ENCODE measurements at regions not wholly inside any gene's neighbourhood (a gene's known extent, or its start where the extent isn't known, plus 50 kb on each side); places are given as distances from the start of the nearest gene placed in this dataset.

DNA sequence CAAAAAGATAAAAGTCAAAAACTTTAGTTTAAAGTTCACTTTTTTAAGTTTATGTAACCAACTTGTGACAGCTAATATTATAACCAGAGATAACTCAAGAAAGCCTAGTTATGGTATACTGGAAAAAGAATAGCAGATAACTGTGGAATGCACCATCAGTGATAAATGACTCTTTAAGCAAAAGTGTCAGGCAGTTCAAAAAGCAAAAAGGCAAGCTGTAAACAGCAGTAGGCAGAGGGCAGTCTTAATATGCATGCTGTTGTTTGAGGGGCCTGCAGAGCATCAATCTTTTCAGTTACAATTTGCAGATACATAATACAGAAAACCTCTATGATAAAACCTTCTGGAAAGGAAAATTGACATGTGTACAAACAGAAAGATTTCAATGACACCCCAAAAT, 81.8 kb upstream of the JADE1 start:
- Histone ChIP-seq H3K4me1 (ENCODE audit: control insufficient read depth, extremely low read depth, insufficient read depth, low read length) (no peaks in the 10 kb centered on the region), H3K9me3 (ENCODE audit: control insufficient read depth, low read depth, low read length) (no peaks in the 10 kb centered on the region)

DNA sequence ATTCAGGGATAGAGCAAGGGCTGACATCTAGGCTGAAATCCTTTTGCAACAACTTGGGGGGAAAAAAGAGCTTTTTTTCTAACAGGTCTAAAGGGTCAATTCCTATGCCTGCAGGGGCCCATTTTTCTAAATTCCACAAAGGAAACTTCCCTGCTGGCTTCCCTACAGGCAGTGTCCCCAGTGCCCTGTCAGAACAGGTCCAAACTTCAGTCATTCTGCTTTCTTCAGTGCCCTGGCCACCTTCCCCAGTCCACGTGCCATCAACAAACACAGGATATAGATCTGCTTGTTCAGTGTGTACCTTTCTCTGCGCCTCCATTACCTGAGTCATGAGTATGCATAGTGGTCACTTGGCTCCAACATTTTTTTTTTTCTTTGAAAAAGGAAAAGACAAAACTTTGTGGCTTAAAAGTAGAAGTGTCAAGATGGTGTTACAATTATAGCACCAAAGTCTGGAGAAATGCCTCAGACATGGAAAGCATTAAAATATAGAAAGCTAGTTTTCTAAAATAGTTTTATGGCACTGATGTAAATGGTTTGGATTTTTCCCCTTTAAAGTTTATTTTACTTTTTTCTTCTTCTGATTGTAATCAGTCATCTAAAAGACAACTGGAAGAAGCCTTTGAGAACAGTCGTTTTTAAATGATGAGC, 84.0 kb upstream of the JADE1 start:
- H3K27ac ChIP-seq (ENCODE audit: control insufficient read depth, insufficient read depth, low read length), result no peak overlapping the region
- H4K20me1 ChIP-seq (ENCODE audit: control insufficient read depth, extremely low read depth, insufficient read depth, low read length), result no peaks in the 10 kb centered on the region
- dilution Hi-C loops (cut with MboI; ENCODE audit: extremely low pct_ligation_motif_present, low sequenced_read_pairs), result no loop called here
- H3K4me3 ChIP-seq (ENCODE audit: control insufficient read depth in 2 of 3, extremely low read depth in 1 of 3, insufficient read depth in 2 of 3, low read depth in 1 of 3, low read length in 3 of 3), result no peak overlapping the region
- H3K4me1 ChIP-seq (ENCODE audit: control insufficient read depth, extremely low read depth, insufficient read depth, low read length), result no peaks in the 10 kb centered on the region
- no peaks in the 10 kb centered on the region for H3K27me3 ChIP-seq (ENCODE audit: control insufficient read depth, extremely low read depth, insufficient read depth, low read length)
- no peak for FAIRE-seq
- no peak overlapping the region for H3K9ac ChIP-seq (ENCODE audit: control insufficient read depth, extremely low read depth, insufficient read depth, low read length)
- H3K79me2 ChIP-seq (ENCODE audit: control insufficient read depth, insufficient read depth, low read length), result no peaks in the 10 kb centered on the region
- TF ChIP-seq, protein P1, sequence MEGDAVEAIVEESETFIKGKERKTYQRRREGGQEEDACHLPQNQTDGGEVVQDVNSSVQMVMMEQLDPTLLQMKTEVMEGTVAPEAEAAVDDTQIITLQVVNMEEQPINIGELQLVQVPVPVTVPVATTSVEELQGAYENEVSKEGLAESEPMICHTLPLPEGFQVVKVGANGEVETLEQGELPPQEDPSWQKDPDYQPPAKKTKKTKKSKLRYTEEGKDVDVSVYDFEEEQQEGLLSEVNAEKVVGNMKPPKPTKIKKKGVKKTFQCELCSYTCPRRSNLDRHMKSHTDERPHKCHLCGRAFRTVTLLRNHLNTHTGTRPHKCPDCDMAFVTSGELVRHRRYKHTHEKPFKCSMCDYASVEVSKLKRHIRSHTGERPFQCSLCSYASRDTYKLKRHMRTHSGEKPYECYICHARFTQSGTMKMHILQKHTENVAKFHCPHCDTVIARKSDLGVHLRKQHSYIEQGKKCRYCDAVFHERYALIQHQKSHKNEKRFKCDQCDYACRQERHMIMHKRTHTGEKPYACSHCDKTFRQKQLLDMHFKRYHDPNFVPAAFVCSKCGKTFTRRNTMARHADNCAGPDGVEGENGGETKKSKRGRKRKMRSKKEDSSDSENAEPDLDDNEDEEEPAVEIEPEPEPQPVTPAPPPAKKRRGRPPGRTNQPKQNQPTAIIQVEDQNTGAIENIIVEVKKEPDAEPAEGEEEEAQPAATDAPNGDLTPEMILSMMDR (optimal IDR thresholded peaks at IDR 0.05 in 1 of 3, IDR thresholded peaks at IDR 0.05 in 1 of 3, conservative IDR thresholded peaks at IDR 0.05 in 1 of 3; ENCODE audit: extremely low read depth in 1 of 3, insufficient read depth in 2 of 3, low read length in 3 of 3), result no peak
- TF ChIP-seq EZH2 (IDR thresholded peaks at IDR 0.05; ENCODE audit: low read length), result no peak
- no peaks in the 10 kb centered on the region for H3K36me3 ChIP-seq (ENCODE audit: control insufficient read depth in 2 of 2, extremely low read depth in 1 of 2, insufficient read depth in 2 of 2, low read length in 2 of 2)
- H2AFZ ChIP-seq (ENCODE audit: control insufficient read depth, low read length), result no peak overlapping the region
- DNase-seq (ENCODE audit: low read depth, low spot score), result no peak
- H3K9me1 ChIP-seq (ENCODE audit: control insufficient read depth, extremely low read depth, insufficient read depth, low read length), result no peaks in the 10 kb centered on the region
- H3K9me3 ChIP-seq (ENCODE audit: control insufficient read depth, low read depth, low read length), result no peaks in the 10 kb centered on the region
- H3K4me2 ChIP-seq (ENCODE audit: control insufficient read depth, extremely low read depth, insufficient read depth, low read depth, low read length), result no peak overlapping the region

More for the DNA sequence above, 81.8 kb upstream of the JADE1 start:
- H3K36me3 ChIP-seq (ENCODE audit: control insufficient read depth in 2 of 2, extremely low read depth in 1 of 2, insufficient read depth in 2 of 2, low read length in 2 of 2), result no peaks in the 10 kb centered on the region
- dilution Hi-C loops (cut with MboI; ENCODE audit: extremely low pct_ligation_motif_present, low sequenced_read_pairs), result no loop called here
- no peak for TF ChIP-seq EZH2 (IDR thresholded peaks at IDR 0.05; ENCODE audit: low read length)
- TF ChIP-seq, protein P1 (optimal IDR thresholded peaks at IDR 0.05 in 1 of 3, IDR thresholded peaks at IDR 0.05 in 1 of 3, conservative IDR thresholded peaks at IDR 0.05 in 1 of 3; ENCODE audit: extremely low read depth in 1 of 3, insufficient read depth in 2 of 3, low read length in 3 of 3), result no peak
- no peak for FAIRE-seq
- no peak overlapping the region for H3K27ac ChIP-seq (ENCODE audit: control insufficient read depth, insufficient read depth, low read length)
- no peaks in the 10 kb centered on the region for H3K9me1 ChIP-seq (ENCODE audit: control insufficient read depth, extremely low read depth, insufficient read depth, low read length)
- no peaks in the 10 kb centered on the region for H3K79me2 ChIP-seq (ENCODE audit: control insufficient read depth, insufficient read depth, low read length)
- H2AFZ ChIP-seq (ENCODE audit: control insufficient read depth, low read length), result no peak overlapping the region
- H3K27me3 ChIP-seq (ENCODE audit: control insufficient read depth, extremely low read depth, insufficient read depth, low read length), result no peaks in the 10 kb centered on the region
- no peaks in the 10 kb centered on the region for H4K20me1 ChIP-seq (ENCODE audit: control insufficient read depth, extremely low read depth, insufficient read depth, low read length)
- no peak overlapping the region for H3K4me2 ChIP-seq (ENCODE audit: control insufficient read depth, extremely low read depth, insufficient read depth, low read depth, low read length)
- H3K9ac ChIP-seq (ENCODE audit: control insufficient read depth, extremely low read depth, insufficient read depth, low read length), result no peak overlapping the region
- H3K4me3 ChIP-seq (ENCODE audit: control insufficient read depth in 2 of 3, extremely low read depth in 1 of 3, insufficient read depth in 2 of 3, low read depth in 1 of 3, low read length in 3 of 3), result no peak overlapping the region
- no peak for DNase-seq (ENCODE audit: low read depth, low spot score)

Data from keratinocyte (primary cell).